ENCODE measurements at regions not wholly inside any gene's neighbourhood (a gene's known extent, or its start where the extent isn't known, plus 50 kb on each side); places are given as distances from the start of the nearest gene placed in this dataset.

DNA sequence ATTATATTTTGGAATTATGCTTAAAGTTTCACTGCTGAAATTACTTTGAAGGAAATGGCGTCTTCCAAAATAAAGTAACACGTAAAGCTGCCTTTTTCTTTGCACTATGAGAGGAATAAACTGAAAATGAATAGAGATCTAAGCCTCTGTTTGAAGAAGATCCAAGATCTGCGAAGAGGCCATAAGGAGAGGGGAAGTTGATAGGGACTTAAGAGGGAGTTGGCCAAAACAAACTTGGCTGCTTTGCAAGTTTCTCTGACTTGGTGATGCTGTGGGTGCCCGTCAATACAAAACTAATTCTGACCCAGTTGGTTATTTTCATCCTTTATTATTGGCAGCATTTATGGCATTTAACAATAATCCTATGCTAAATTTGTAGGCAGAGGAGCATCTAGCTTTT is 190.2 kb upstream of the GBE1 start:
- H3K4me1 ChIP-seq (ENCODE audit: control insufficient read depth in 1 of 2, insufficient read depth in 2 of 2, low read length in 2 of 2): no peaks in the 10 kb centered on the region
- H3K9ac ChIP-seq (ENCODE audit: low read length): no peak overlapping the region

DNA sequence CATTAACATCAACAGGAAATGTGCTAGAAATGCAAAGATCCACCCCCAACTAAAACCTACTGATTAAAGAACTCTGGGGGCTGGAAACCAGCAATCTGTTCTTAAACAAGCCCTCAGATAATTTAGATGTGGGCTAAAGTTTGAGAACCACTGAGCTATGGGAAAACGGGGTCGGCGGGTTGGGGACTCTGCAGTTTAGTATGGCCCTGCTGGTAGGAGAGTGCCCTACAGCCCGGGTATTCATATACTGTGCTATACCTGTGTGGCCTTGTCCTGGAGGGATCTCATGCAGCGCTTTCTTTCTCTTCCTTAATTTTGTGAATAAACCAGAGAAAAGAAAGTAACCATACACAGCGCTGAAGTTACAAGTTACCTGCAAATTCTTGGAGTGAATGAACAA is 189.7 kb upstream of the GBE1 start:
- H3K36me3 ChIP-seq (ENCODE audit: control insufficient read depth in 1 of 2, insufficient read depth in 2 of 2, low read length in 2 of 2): no peaks in the 10 kb centered on the region
- no peak overlapping the region for H3K4me2 ChIP-seq (ENCODE audit: low read length)
- H3K14ac ChIP-seq (ENCODE audit: low read length): no peak overlapping the region
- no peaks in the 10 kb centered on the region for H3K27me3 ChIP-seq (ENCODE audit: insufficient read depth, low read length)
- H3K18ac ChIP-seq (ENCODE audit: low read length): no peak overlapping the region
- H2AK5ac ChIP-seq (ENCODE audit: low read length): no peak overlapping the region
- H3K79me1 ChIP-seq (ENCODE audit: low read length): no peaks in the 10 kb centered on the region
- no peak overlapping the region for H4K8ac ChIP-seq (ENCODE audit: low read depth, low read length)
- no peak overlapping the region for H3K4ac ChIP-seq (ENCODE audit: low read depth, low read length)
- no peak overlapping the region for H2BK12ac ChIP-seq (ENCODE audit: low read length)
- H3K9me3 ChIP-seq (ENCODE audit: insufficient read depth, low read depth, low read length): no peaks in the 10 kb centered on the region
- no peak overlapping the region for H3K9ac ChIP-seq (ENCODE audit: low read length)
- no peak overlapping the region for H4K12ac ChIP-seq (ENCODE audit: low read depth, low read length)
- WGBS (ENCODE audit: extremely low coverage, insufficient coverage, insufficient read length): no CpG with 5 or more reads among the region's 6 CpGs
- no peak overlapping the region for H2BK120ac ChIP-seq (ENCODE audit: insufficient read depth, low read length, poor library complexity)
- H3K27ac ChIP-seq (ENCODE audit: low read depth, low read length): no peak overlapping the region
- no peak overlapping the region for H4K91ac ChIP-seq (ENCODE audit: low read depth, low read length)
- no peak overlapping the region for H3K4me3 ChIP-seq (ENCODE audit: low read depth, low read length)
- no peak overlapping the region for H3K23ac ChIP-seq (ENCODE audit: low read length)
- no peaks in the 10 kb centered on the region for H3K4me1 ChIP-seq (ENCODE audit: control insufficient read depth in 1 of 2, insufficient read depth in 2 of 2, low read length in 2 of 2)
- no peak overlapping the region for H2BK5ac ChIP-seq (ENCODE audit: low read depth, low read length, poor library complexity)
- no peak for DNase-seq
- H2AFZ ChIP-seq (ENCODE audit: insufficient read depth, low read length, poor library complexity): no peak overlapping the region
- H3K79me2 ChIP-seq (ENCODE audit: control insufficient read depth, insufficient read depth, low read length, poor library complexity): no peaks in the 10 kb centered on the region

More for the DNA sequence above, 190.2 kb upstream of the GBE1 start:
- no peak overlapping the region for H2BK5ac ChIP-seq (ENCODE audit: low read depth, low read length, poor library complexity)
- H2AK5ac ChIP-seq (ENCODE audit: low read length): no peak overlapping the region
- H3K27me3 ChIP-seq (ENCODE audit: insufficient read depth, low read length): no peaks in the 10 kb centered on the region
- no peak overlapping the region for H2BK120ac ChIP-seq (ENCODE audit: insufficient read depth, low read length, poor library complexity)
- no peak overlapping the region for H4K91ac ChIP-seq (ENCODE audit: low read depth, low read length)
- H3K4me2 ChIP-seq (ENCODE audit: low read length): no peak overlapping the region
- H3K4me3 ChIP-seq (ENCODE audit: low read depth, low read length): no peak overlapping the region
- no peaks in the 10 kb centered on the region for H3K9me3 ChIP-seq (ENCODE audit: insufficient read depth, low read depth, low read length)
- no peaks in the 10 kb centered on the region for H3K79me2 ChIP-seq (ENCODE audit: control insufficient read depth, insufficient read depth, low read length, poor library complexity)
- no peak overlapping the region for H2BK12ac ChIP-seq (ENCODE audit: low read length)
- no peak overlapping the region for H3K18ac ChIP-seq (ENCODE audit: low read length)
- no peak overlapping the region for H3K23ac ChIP-seq (ENCODE audit: low read length)
- no peak overlapping the region for H2AFZ ChIP-seq (ENCODE audit: insufficient read depth, low read length, poor library complexity)
- H3K4ac ChIP-seq (ENCODE audit: low read depth, low read length): no peak overlapping the region
- DNase-seq: no peak
- H3K79me1 ChIP-seq (ENCODE audit: low read length): no peaks in the 10 kb centered on the region
- H3K14ac ChIP-seq (ENCODE audit: low read length): no peak overlapping the region
- no peak overlapping the region for H4K12ac ChIP-seq (ENCODE audit: low read depth, low read length)
- no CpG with 5 or more reads among the region's 4 CpGs for WGBS (ENCODE audit: extremely low coverage, insufficient coverage, insufficient read length)
- H3K27ac ChIP-seq (ENCODE audit: low read depth, low read length): no peak overlapping the region
- H4K8ac ChIP-seq (ENCODE audit: low read depth, low read length): no peak overlapping the region
- H3K36me3 ChIP-seq (ENCODE audit: control insufficient read depth in 1 of 2, insufficient read depth in 2 of 2, low read length in 2 of 2): no peaks in the 10 kb centered on the region

DNA sequence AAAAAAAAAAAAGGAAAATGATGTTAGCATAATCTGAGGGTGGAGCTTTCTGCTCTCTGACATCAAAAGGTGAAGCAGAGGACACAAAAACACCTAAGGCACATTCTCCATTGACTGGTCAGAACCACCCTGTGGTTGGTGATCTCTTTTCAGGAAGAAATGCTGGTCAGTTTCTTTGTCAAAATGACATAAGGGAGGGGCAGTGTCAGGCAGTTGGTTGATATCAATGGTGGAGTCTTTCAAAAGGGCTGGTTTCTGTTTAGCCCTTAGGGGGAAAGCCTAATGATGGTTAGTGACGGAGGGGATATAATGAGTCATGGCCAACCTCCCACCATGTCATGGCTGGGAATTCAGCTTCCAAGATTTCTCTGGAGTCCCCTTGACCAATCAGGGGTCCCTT is 185.9 kb upstream of the GBE1 start:
- Histone ChIP-seq H2AK5ac (ENCODE audit: low read length) (no peak overlapping the region), H3K4me3 (ENCODE audit: low read depth, low read length) (no peak overlapping the region), H3K14ac (ENCODE audit: low read length) (no peak overlapping the region), H3K9ac (ENCODE audit: low read length) (no peak overlapping the region), H4K8ac (ENCODE audit: low read depth, low read length) (no peak overlapping the region), H2BK120ac (ENCODE audit: insufficient read depth, low read length, poor library complexity) (no peak overlapping the region), H3K79me1 (ENCODE audit: low read length) (no peaks in the 10 kb centered on the region), H2AFZ (ENCODE audit: insufficient read depth, low read length, poor library complexity) (no peak overlapping the region), H3K23ac (ENCODE audit: low read length) (no peak overlapping the region), H3K4me2 (ENCODE audit: low read length) (no peak overlapping the region), H3K4ac (ENCODE audit: low read depth, low read length) (no peak overlapping the region), H3K36me3 (ENCODE audit: control insufficient read depth in 1 of 2, insufficient read depth in 2 of 2, low read length in 2 of 2) (no peaks in the 10 kb centered on the region), H4K12ac (ENCODE audit: low read depth, low read length) (no peak overlapping the region), H3K9me3 (ENCODE audit: insufficient read depth, low read depth, low read length) (peaks cover 4% of the 10 kb centered on the region), H3K4me1 (ENCODE audit: control insufficient read depth in 1 of 2, insufficient read depth in 2 of 2, low read length in 2 of 2) (no peaks in the 10 kb centered on the region), H3K27me3 (ENCODE audit: insufficient read depth, low read length) (no peaks in the 10 kb centered on the region), H2BK12ac (ENCODE audit: low read length) (no peak overlapping the region), H3K79me2 (ENCODE audit: control insufficient read depth, insufficient read depth, low read length, poor library complexity) (no peaks in the 10 kb centered on the region), H2BK5ac (ENCODE audit: low read depth, low read length, poor library complexity) (no peak overlapping the region), H3K27ac (ENCODE audit: low read depth, low read length) (no peak overlapping the region), H4K91ac (ENCODE audit: low read depth, low read length) (no peak overlapping the region), H3K18ac (ENCODE audit: low read length) (no peak overlapping the region)
- DNase-seq: peak; percentile 22 to 33
- WGBS (ENCODE audit: extremely low coverage, insufficient coverage, insufficient read length): no CpG with 5 or more reads among the region's 1 CpG

DNA sequence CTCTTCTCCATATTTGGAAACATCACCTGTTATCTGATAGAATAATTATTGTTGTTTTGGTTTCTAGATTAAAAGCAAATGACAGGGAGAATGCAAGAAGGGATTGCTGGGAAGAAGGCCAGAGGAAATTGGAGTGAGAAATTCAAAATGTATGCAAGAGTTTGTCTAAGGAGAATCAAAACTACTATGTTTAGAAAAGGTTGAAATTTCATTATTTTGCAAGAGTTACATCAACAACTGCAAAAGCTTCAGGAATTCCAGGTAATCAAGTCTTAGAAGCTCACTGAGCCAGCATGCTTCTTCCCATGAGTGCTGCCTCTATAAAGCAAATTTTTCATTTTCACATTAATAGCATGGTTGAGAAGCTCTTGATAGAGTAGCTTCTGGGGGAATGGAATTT is 177.2 kb upstream of the GBE1 start:
- Histone ChIP-seq H3K9me3 (ENCODE audit: insufficient read depth, low read depth, low read length) (no peaks in the 10 kb centered on the region), H2BK120ac (ENCODE audit: insufficient read depth, low read length, poor library complexity) (no peak overlapping the region), H3K23ac (ENCODE audit: low read length) (no peak overlapping the region), H3K27me3 (ENCODE audit: insufficient read depth, low read length) (no peaks in the 10 kb centered on the region), H3K79me1 (ENCODE audit: low read length) (no peaks in the 10 kb centered on the region), H2AK5ac (ENCODE audit: low read length) (no peak overlapping the region), H3K14ac (ENCODE audit: low read length) (no peak overlapping the region), H3K18ac (ENCODE audit: low read length) (no peak overlapping the region), H4K12ac (ENCODE audit: low read depth, low read length) (no peak overlapping the region), H3K4me2 (ENCODE audit: low read length) (no peak overlapping the region), H2BK12ac (ENCODE audit: low read length) (no peak overlapping the region), H2BK5ac (ENCODE audit: low read depth, low read length, poor library complexity) (no peak overlapping the region), H3K36me3 (ENCODE audit: control insufficient read depth in 1 of 2, insufficient read depth in 2 of 2, low read length in 2 of 2) (no peaks in the 10 kb centered on the region), H3K4me3 (ENCODE audit: low read depth, low read length) (no peak overlapping the region), H3K9ac (ENCODE audit: low read length) (no peak overlapping the region), H3K79me2 (ENCODE audit: control insufficient read depth, insufficient read depth, low read length, poor library complexity) (no peaks in the 10 kb centered on the region), H2AFZ (ENCODE audit: insufficient read depth, low read length, poor library complexity) (no peak overlapping the region), H3K27ac (ENCODE audit: low read depth, low read length) (no peak overlapping the region), H3K4me1 (ENCODE audit: control insufficient read depth in 1 of 2, insufficient read depth in 2 of 2, low read length in 2 of 2) (no peaks in the 10 kb centered on the region), H4K8ac (ENCODE audit: low read depth, low read length) (no peak overlapping the region), H3K4ac (ENCODE audit: low read depth, low read length) (no peak overlapping the region), H4K91ac (ENCODE audit: low read depth, low read length) (no peak overlapping the region)
- DNase-seq: no peak

DNA sequence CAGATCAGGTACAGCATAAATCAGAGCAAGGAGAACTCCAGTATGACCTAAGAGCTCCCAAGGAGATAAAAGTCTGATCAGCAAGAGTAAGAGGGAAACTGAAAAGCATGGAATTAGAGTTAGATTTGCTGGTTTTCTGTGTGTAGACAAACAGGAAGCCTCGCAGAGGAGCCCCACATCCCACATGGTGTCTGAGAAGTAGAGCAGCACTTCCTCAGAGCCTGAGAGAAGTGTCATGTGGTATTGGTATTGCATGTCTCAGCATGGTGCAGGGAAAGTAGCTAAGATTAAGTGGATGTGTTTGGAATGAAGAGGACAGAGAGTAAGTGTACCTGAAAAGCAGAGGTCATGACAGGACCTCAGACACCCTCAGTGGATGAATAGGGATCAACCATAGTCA is 175.4 kb upstream of the GBE1 start:
- Histone ChIP-seq H2BK12ac (ENCODE audit: low read length) (no peak overlapping the region), H3K4me2 (ENCODE audit: low read length) (no peak overlapping the region), H4K12ac (ENCODE audit: low read depth, low read length) (no peak overlapping the region), H3K27ac (ENCODE audit: low read depth, low read length) (no peak overlapping the region), H3K18ac (ENCODE audit: low read length) (no peak overlapping the region), H3K4me3 (ENCODE audit: low read depth, low read length) (no peak overlapping the region), H3K79me2 (ENCODE audit: control insufficient read depth, insufficient read depth, low read length, poor library complexity) (no peaks in the 10 kb centered on the region), H3K14ac (ENCODE audit: low read length) (no peak overlapping the region), H2BK5ac (ENCODE audit: low read depth, low read length, poor library complexity) (no peak overlapping the region), H4K91ac (ENCODE audit: low read depth, low read length) (no peak overlapping the region), H2AK5ac (ENCODE audit: low read length) (no peak overlapping the region), H3K9ac (ENCODE audit: low read length) (no peak overlapping the region), H3K4me1 (ENCODE audit: control insufficient read depth in 1 of 2, insufficient read depth in 2 of 2, low read length in 2 of 2) (no peaks in the 10 kb centered on the region), H4K8ac (ENCODE audit: low read depth, low read length) (no peak overlapping the region), H3K4ac (ENCODE audit: low read depth, low read length) (no peak overlapping the region), H3K27me3 (ENCODE audit: insufficient read depth, low read length) (no peaks in the 10 kb centered on the region), H2AFZ (ENCODE audit: insufficient read depth, low read length, poor library complexity) (no peak overlapping the region), H3K36me3 (ENCODE audit: control insufficient read depth in 1 of 2, insufficient read depth in 2 of 2, low read length in 2 of 2) (no peaks in the 10 kb centered on the region), H3K23ac (ENCODE audit: low read length) (no peak overlapping the region), H3K79me1 (ENCODE audit: low read length) (no peaks in the 10 kb centered on the region), H2BK120ac (ENCODE audit: insufficient read depth, low read length, poor library complexity) (no peak overlapping the region), H3K9me3 (ENCODE audit: insufficient read depth, low read depth, low read length) (no peaks in the 10 kb centered on the region)
- no peak for DNase-seq
- WGBS (ENCODE audit: extremely low coverage, insufficient coverage, insufficient read length): no CpG with 5 or more reads among the region's 1 CpG

Data from trophoblast cell (in vitro differentiated cells and primary cell).